ENCODE measurements at regions not wholly inside any gene's neighbourhood (a gene's known extent, or its start where the extent isn't known, plus 50 kb on each side); places are given as distances from the start of the nearest gene placed in this dataset.

DNA sequence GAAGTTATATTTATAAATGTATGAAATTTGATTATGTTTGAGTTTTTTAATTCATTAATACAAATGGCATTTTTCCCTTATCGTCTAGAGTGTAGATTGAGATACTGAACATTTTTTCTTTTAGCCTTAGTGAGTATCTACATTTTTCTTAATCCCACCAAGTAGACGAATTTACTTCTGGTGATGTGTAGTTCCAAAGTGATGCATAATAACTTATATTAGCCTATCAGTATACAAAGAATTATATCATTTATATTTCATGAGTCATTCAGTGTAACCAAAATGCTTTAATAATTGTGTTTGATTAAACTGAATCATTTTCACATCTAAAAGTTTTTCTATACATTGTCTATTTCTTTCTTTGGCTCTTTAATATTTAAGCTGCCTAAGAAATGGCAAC is 745.6 kb upstream of the LUZP2 start:
- TF ChIP-seq CTCF (IDR thresholded peaks at IDR 0.05) (no peak), POLR2A (IDR thresholded peaks at IDR 0.05) (no peak), POLR2AphosphoS5 (IDR thresholded peaks at IDR 0.05) (no peak), EP300 (IDR thresholded peaks at IDR 0.05) (no peak)

All from suprapubic skin (tissue), 4 donors.